Endothelial cell of umbilical vein (primary cell): ENCODE measurements at regions not wholly inside any gene's neighbourhood (a gene's known extent, or its start where the extent isn't known, plus 50 kb on each side); places are given as distances from the start of the nearest gene placed in this dataset.

Experiments
- BruUV-seq: library from RNA; stranded (reverse); fragments of 400-500 nt; replicated peaks from 2 replicates; lab custom pipeline; 2021; lab: Mats Ljungman, UMichigan
- CTCF ChIA-PET: fragments of 300-600, 350-600 bp; sonication (Branson Sonifier 250); formaldehyde crosslinking; loops from one replicate; lab custom pipeline; 2021; ENCODE audit warnings: antibody characterized with exemption, inconsistent platforms; lab: Charles Lee
- POLR2A ChIA-PET: fragments of 300-600, 350-600 bp; sonication (Branson Sonifier 250); formaldehyde crosslinking; loops from one replicate; lab custom pipeline; 2021; ENCODE audit warnings: antibody characterized with exemption, inconsistent platforms; lab: Charles Lee
- DNase-seq: peaks from one replicate; pipeline ENCODE4 v3.0.0-alpha.2; 2011; ENCODE audit warnings: low read depth, low spot score
- FAIRE-seq: peaks from 2 replicates; lab custom pipeline; 2011; peaks lifted over from hg19 to GRCh38; lab: Jason Lieb, UNC
- H2AFZ ChIP-seq: 2 replicates; pipeline ENCODE4 v1.6.0; 2012; ENCODE audit warnings: low read depth, low read length, control low read depth, inconsistent platforms
- H3K27ac ChIP-seq: 2 replicates; pipeline ENCODE4 v1.5.1; 2011; ENCODE audit warnings: low read depth, mild to moderate bottlenecking, control low read depth, low read length, moderate library complexity; ENCODE audit not compliant: insufficient read depth
- H3K27me3 ChIP-seq, 2 experiments: 2 replicates each; pipeline versions ENCODE4 v1.6.0 to v1.6.1; 2011; ENCODE audit warnings: low read length in 2 of 2, mixed read lengths in 1 of 2; ENCODE audit not compliant: control insufficient read depth in 2 of 2, insufficient read depth in 2 of 2
- H3K36me3 ChIP-seq, 2 experiments: 2 replicates in 1 of 2; 3 replicates in 1 of 2; pipeline ENCODE4 v1.5.1; 2011; ENCODE audit warnings: low read length in 2 of 2, mild to moderate bottlenecking in 1 of 2, moderate library complexity in 1 of 2; ENCODE audit not compliant: control insufficient read depth in 2 of 2, insufficient read depth in 2 of 2; ENCODE audit errors: extremely low read depth in 1 of 2
- H3K4me1 ChIP-seq: 3 replicates; pipeline ENCODE4 v1.5.1; 2011; ENCODE audit warnings: mild to moderate bottlenecking, low read length; ENCODE audit not compliant: control insufficient read depth, insufficient read depth; ENCODE audit errors: extremely low read depth
- H3K4me2 ChIP-seq: 2 replicates; pipeline ENCODE4 v1.6.1; 2011; ENCODE audit warnings: low read length, control low read depth, mixed read lengths; ENCODE audit not compliant: insufficient read depth
- H3K4me3 ChIP-seq, 3 experiments: fragments of 200-600 bp in 1 of 3; sonication (generic), shearing (Covaris generic) in 1 of 3; replicated peaks in 1 of 3; 2 replicates each; pipeline ENCODE4 v1.5.1; 2011 to 2016; ENCODE audit warnings: control low read depth in 3 of 3, low read length in 3 of 3, mild to moderate bottlenecking in 2 of 3, inconsistent platforms in 1 of 3, low read depth in 1 of 3, moderate library complexity in 1 of 3; ENCODE audit not compliant: insufficient read depth in 1 of 3
- H3K79me2 ChIP-seq: 2 replicates; pipeline ENCODE4 v1.6.0; 2012; ENCODE audit warnings: low read length, inconsistent platforms; ENCODE audit not compliant: control insufficient read depth, insufficient read depth
- H3K9ac ChIP-seq: replicated peaks from 2 replicates; pipeline ENCODE3; 2011; ENCODE audit warnings: low read length, control low read depth; ENCODE audit not compliant: insufficient read depth; ENCODE audit errors: extremely low read depth
- H3K9me1 ChIP-seq: replicated peaks from 3 replicates; pipeline ENCODE4 v1.6.0; 2011; ENCODE audit warnings: mild to moderate bottlenecking, low read length; ENCODE audit not compliant: control insufficient read depth, insufficient read depth; ENCODE audit errors: extremely low read depth
- H3K9me3 ChIP-seq: replicated peaks from 2 replicates; pipeline ENCODE4 v1.5.1; 2012; ENCODE audit warnings: low read length, inconsistent platforms; ENCODE audit not compliant: control insufficient read depth, insufficient read depth
- H4K20me1 ChIP-seq: replicated peaks from 2 replicates; pipeline ENCODE3; 2011; ENCODE audit warnings: mild to moderate bottlenecking, low read length; ENCODE audit not compliant: control insufficient read depth, insufficient read depth; ENCODE audit errors: extremely low read depth
- EZH2 ChIP-seq: IDR thresholded peaks from 2 replicates; pipeline ENCODE4 v1.6.1; 2012; ENCODE audit warnings: borderline replicate concordance, low read depth, mild to moderate bottlenecking, moderate library complexity, low read length, inconsistent platforms; ENCODE audit not compliant: severe bottlenecking
- FOS ChIP-seq: IDR thresholded peaks from 2 replicates; pipeline ENCODE4 v1.6.1; 2011; ENCODE audit warnings: mild to moderate bottlenecking, low read length, moderate library complexity, borderline replicate concordance; ENCODE audit not compliant: insufficient read depth
- GATA2 ChIP-seq: IDR thresholded peaks from 2 replicates; pipeline ENCODE4 v1.7.0; 2011; ENCODE audit warnings: low read depth, mild to moderate bottlenecking, moderate library complexity, mixed read lengths, low read length; ENCODE audit not compliant: insufficient read length, insufficient read depth
- JUN ChIP-seq: IDR thresholded peaks from 2 replicates; pipeline ENCODE4 v1.6.1; 2011; ENCODE audit warnings: borderline replicate concordance, low read depth; ENCODE audit not compliant: insufficient read length, insufficient read depth
- MAX ChIP-seq: IDR thresholded peaks from 2 replicates; pipeline ENCODE4 v1.6.1; 2011; ENCODE audit not compliant: insufficient read depth, insufficient read length
- MYC ChIP-seq: IDR thresholded peaks from one replicate; pipeline ENCODE4 v1.6.1; 2011; ENCODE audit warnings: mild to moderate bottlenecking, low read depth, low read length
- POLR2A ChIP-seq: IDR thresholded peaks from 2 replicates; pipeline ENCODE4 v1.6.1; 2012; ENCODE audit warnings: low read depth, mild to moderate bottlenecking, control low read depth, low read length
- POLR2AphosphoS5 ChIP-seq: IDR thresholded peaks from 2 replicates; pipeline ENCODE4 v1.6.1; 2012; ENCODE audit warnings: low read depth, mild to moderate bottlenecking, control low read depth, low read length, moderate library complexity; ENCODE audit not compliant: insufficient read depth
- dilution Hi-C: fragments of 300-500 bp; cut with MboI; formaldehyde crosslinking; loops from one replicate; pipeline ENCODE4 v1.15.0; 2019; ENCODE audit warnings: low sequenced_read_pairs; ENCODE audit not compliant: extremely low pct_ligation_motif_present
- intact Hi-C: fragments of 100-400 bp; cut with micrococcal nuclease; formaldehyde crosslinking; loops from one replicate; pipeline ENCODE4 v1.10.0; 2022
- TF ChIP-seq, protein P1 (sequence below), 2 donors: IDR thresholded peaks; 1 replicate in 1 of 2; 2 replicates in 1 of 2; pipeline ENCODE4 v1.5.1; 2011; ENCODE audit warnings: low read length in 2 of 2, mild to moderate bottlenecking in 2 of 2, moderate library complexity in 2 of 2, control low read depth in 1 of 2, inconsistent platforms in 1 of 2, low read depth in 1 of 2; ENCODE audit not compliant: insufficient read depth in 1 of 2; ENCODE audit errors: extremely low read depth in 1 of 2

DNA sequence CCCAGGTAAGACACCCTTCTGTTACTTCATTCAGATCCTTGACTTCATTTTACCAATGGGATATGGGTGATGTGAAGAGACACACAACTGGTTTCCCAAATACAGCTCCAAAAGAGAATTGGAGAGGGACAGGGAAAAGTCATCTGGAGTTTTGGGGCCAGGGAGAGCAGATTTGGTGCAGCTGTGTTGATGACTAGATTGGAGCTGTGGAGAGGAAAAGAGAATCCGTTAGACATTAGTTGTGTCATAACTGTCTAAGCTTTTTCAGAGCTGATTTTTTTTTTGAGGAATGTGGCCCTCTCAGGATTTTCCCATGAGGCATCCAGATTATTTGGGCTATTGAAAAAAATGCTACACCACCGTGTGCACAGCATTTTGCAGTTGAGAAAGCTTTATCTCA lies 423.4 kb downstream of the DMAC1 start:
- FAIRE-seq (no peak), DNase-seq (no peak)
- TF ChIP-seq JUN (no peak), GATA2 (no peak), POLR2AphosphoS5 (no peak), MAX (no peak), POLR2A (no peak), EZH2 (no peak)
- H3K27me3 ChIP-seq, result no peaks in the 10 kb centered on the region
- no peaks in the 10 kb centered on the region for H3K79me2 ChIP-seq
- H3K4me1 ChIP-seq, result no peaks in the 10 kb centered on the region
- no TSS peak for BruUV-seq
- H3K4me2 ChIP-seq, result no peak overlapping the region
- H3K4me3 ChIP-seq, result no peak overlapping the region
- no peaks in the 10 kb centered on the region for H3K9me3 ChIP-seq
- H3K9me1 ChIP-seq, result no peaks in the 10 kb centered on the region
- intact Hi-C loops (no loop called here), dilution Hi-C loops (no loop called here)
- POLR2A ChIA-PET, result no interaction called here
- H3K36me3 ChIP-seq, result no peaks in the 10 kb centered on the region
- CTCF ChIA-PET, result no interaction called here
- no peak overlapping the region for H2AFZ ChIP-seq
- no peak overlapping the region for H3K27ac ChIP-seq
- H4K20me1 ChIP-seq, result no peaks in the 10 kb centered on the region
- H3K9ac ChIP-seq, result no peak overlapping the region

DNA sequence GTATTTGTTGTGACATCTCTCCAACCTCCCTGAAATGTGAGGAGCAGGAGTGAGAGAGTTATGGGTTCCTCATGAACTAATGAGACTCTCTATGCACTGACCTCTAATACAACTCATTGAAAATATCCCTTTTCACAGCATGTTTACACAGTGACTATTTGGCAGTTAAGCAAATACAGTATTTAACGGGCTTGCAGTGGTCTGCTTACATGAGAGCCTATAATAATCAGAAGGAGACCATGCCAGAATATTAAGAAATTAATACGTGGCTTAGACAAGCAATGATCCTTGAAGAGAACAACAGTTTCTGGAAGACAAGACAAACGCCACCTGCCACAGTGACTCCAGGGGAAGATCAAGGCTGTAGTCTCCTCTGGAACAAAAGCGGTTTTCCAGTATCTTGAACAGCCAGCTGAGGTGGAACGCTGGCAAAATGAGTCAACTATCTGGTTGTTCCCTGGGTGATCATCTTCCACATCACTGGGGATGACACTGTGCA lies 424.5 kb downstream of the DMAC1 start:
- Histone ChIP-seq H3K27ac (no peak overlapping the region), H3K27me3 (no peaks in the 10 kb centered on the region), H4K20me1 (no peaks in the 10 kb centered on the region), H2AFZ (no peak overlapping the region), H3K4me3 (no peak overlapping the region), H3K4me1 (no peaks in the 10 kb centered on the region), H3K79me2 (no peaks in the 10 kb centered on the region), H3K4me2 (no peak overlapping the region), H3K9me3 (no peaks in the 10 kb centered on the region), H3K36me3 (no peaks in the 10 kb centered on the region), H3K9ac (no peak overlapping the region), H3K9me1 (no peaks in the 10 kb centered on the region)
- FAIRE-seq (no peak), DNase-seq (no peak)
- TF ChIP-seq, protein P1, sequence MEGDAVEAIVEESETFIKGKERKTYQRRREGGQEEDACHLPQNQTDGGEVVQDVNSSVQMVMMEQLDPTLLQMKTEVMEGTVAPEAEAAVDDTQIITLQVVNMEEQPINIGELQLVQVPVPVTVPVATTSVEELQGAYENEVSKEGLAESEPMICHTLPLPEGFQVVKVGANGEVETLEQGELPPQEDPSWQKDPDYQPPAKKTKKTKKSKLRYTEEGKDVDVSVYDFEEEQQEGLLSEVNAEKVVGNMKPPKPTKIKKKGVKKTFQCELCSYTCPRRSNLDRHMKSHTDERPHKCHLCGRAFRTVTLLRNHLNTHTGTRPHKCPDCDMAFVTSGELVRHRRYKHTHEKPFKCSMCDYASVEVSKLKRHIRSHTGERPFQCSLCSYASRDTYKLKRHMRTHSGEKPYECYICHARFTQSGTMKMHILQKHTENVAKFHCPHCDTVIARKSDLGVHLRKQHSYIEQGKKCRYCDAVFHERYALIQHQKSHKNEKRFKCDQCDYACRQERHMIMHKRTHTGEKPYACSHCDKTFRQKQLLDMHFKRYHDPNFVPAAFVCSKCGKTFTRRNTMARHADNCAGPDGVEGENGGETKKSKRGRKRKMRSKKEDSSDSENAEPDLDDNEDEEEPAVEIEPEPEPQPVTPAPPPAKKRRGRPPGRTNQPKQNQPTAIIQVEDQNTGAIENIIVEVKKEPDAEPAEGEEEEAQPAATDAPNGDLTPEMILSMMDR (IDR thresholded peaks at IDR 0.05; ENCODE audit: extremely low read depth in 1 of 2, insufficient read depth in 1 of 2, low read depth in 1 of 2, low read length in 2 of 2), result no peak
- TF ChIP-seq FOS (no peak), POLR2A (no peak), MYC (no peak), POLR2AphosphoS5 (no peak), EZH2 (no peak), JUN (no peak), GATA2 (no peak), MAX (no peak)
- POLR2A ChIA-PET, result no interaction called here
- intact Hi-C loops, result no loop called here
- CTCF ChIA-PET, result no interaction called here
- dilution Hi-C loops, result no loop called here
- no TSS peak for BruUV-seq
